ENCODE measurements at regions not wholly inside any gene's neighbourhood (a gene's known extent, or its start where the extent isn't known, plus 50 kb on each side); places are given as distances from the start of the nearest gene placed in this dataset.
"Not testable (repeated sequence)": the region's sequence is repeated elsewhere in the genome, so short reads cannot be mapped to it uniquely, and the experiment has no call there.

- Histone ChIP-seq H3K27ac (no peak overlapping the region), H3K36me3 (ENCODE audit: insufficient read depth, low read length) (no peaks in the 10 kb centered on the region), H3K4me3 (no peak overlapping the region), H3K9ac (ENCODE audit: insufficient read length) (no peak overlapping the region), H3K9me3 (ENCODE audit: low read depth, low read length) (0 out of 2 replicates have a peak, but pooled peaks cover 2% of the 10 kb centered on the region)
- DNase-seq (ENCODE audit: low read depth, low spot score) = no peak
- no peak for TF ChIP-seq EZH2 (IDR thresholded peaks at IDR 0.05)
- TF ChIP-seq FOXP2 (optimal IDR thresholded peaks at IDR 0.05; ENCODE audit: control extremely low read depth, extremely low read length, insufficient read depth) = no peak
- no peak for TF ChIP-seq POLR2AphosphoS5 (IDR thresholded peaks at IDR 0.05; ENCODE audit: borderline replicate concordance, low read depth, low read length)
These were observed 1320.1 kb upstream of the MIR17HG start for GRCh38 chr13:90027409-90027808.

- no peak for DNase-seq (ENCODE audit: low read depth, low spot score)
- Histone ChIP-seq H3K27ac (no peak overlapping the region), H3K36me3 (ENCODE audit: insufficient read depth, low read length) (no peaks in the 10 kb centered on the region), H3K4me3 (no peak overlapping the region), H3K9ac (ENCODE audit: insufficient read length) (no peak overlapping the region), H3K9me3 (ENCODE audit: low read depth, low read length) (0 out of 2 replicates have a peak, but pooled peaks cover 2% of the 10 kb centered on the region)
- no peak for TF ChIP-seq FOXP2 (optimal IDR thresholded peaks at IDR 0.05; ENCODE audit: control extremely low read depth, extremely low read length, insufficient read depth)
- TF ChIP-seq POLR2AphosphoS5 (IDR thresholded peaks at IDR 0.05; ENCODE audit: borderline replicate concordance, low read depth, low read length) = no peak
- TF ChIP-seq EZH2 (IDR thresholded peaks at IDR 0.05) = no peak
These were observed 1315.2 kb upstream of the MIR17HG start for GRCh38 chr13:90032313-90032712.

DNA sequence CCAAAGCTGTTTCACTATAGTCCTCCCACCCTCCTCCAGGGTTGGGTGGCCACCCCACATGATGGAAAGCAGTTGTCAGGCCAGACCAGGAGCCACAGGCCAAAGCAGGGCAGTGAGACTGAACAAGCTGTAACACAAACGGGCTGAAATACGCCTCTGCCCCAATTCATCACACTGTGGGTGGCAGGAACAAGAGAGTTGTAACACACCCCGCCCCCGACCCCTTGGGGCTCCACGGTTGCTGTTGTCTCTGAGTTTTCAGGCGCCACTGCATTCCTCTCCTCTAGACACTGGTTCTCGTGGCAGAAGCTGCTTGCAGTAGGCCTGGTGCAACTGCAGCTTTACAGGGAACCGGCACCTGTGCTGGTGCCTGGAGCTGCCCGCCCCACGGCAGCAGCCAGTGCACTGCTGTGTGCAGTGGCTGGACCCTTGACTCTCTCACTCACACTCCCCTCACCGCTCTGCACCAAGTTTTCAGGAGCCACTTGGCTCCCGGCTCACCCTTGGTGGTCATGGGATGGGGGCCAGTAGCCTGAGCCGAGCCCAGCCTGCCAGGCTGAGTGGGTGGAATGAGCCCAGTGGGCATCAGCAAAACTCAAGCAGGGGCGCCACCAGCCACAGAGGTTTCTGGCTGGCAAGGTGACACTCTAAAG is 1314.5 kb upstream of the MIR17HG start:
- no peak overlapping the region for H3K4me3 ChIP-seq
- no peaks in the 10 kb centered on the region for H3K36me3 ChIP-seq (ENCODE audit: insufficient read depth, low read length)
- TF ChIP-seq POLR2AphosphoS5 (IDR thresholded peaks at IDR 0.05; ENCODE audit: borderline replicate concordance, low read depth, low read length) = no peak
- no peak for TF ChIP-seq FOXP2 (optimal IDR thresholded peaks at IDR 0.05; ENCODE audit: control extremely low read depth, extremely low read length, insufficient read depth)
- TF ChIP-seq EZH2 (IDR thresholded peaks at IDR 0.05) = no peak
- no peak for DNase-seq (ENCODE audit: low read depth, low spot score)
- 0 out of 2 replicates have a peak, but pooled peaks cover 2% of the 10 kb centered on the region for H3K9me3 ChIP-seq (ENCODE audit: low read depth, low read length)
- no peak overlapping the region for H3K9ac ChIP-seq (ENCODE audit: insufficient read length)
- H3K27ac ChIP-seq = no peak overlapping the region

GRCh38 chr13:90039516-90039915 is 1308.0 kb upstream of the MIR17HG start:
- DNase-seq (ENCODE audit: low read depth, low spot score) = no peak
- no peaks in the 10 kb centered on the region for H3K36me3 ChIP-seq (ENCODE audit: insufficient read depth, low read length)
- TF ChIP-seq FOXP2 (optimal IDR thresholded peaks at IDR 0.05; ENCODE audit: control extremely low read depth, extremely low read length, insufficient read depth) (no peak), POLR2AphosphoS5 (IDR thresholded peaks at IDR 0.05; ENCODE audit: borderline replicate concordance, low read depth, low read length) (no peak), EZH2 (IDR thresholded peaks at IDR 0.05) (no peak)

DNA sequence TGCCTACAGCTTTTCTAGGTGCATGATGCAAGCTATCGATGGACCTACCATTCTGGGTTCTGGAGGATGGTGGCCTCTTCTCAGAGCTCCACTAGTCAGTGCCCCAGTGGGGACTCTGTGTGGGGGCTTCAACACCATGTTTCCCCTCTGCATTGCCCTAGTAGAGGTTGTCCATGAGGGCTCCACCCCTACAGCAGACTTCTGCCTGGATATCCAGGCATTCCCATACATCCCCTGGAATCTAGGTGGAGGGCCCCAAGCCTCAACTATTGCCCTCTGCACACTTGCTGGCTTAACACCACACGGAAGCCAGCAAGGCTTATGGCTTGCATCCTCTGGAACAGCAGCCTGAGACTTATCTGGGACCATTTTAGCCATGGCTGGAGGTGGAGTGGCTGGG is 1299.9 kb upstream of the MIR17HG start:
- no peak for DNase-seq (ENCODE audit: low read depth, low spot score)
- H3K9me3 ChIP-seq (ENCODE audit: low read depth, low read length) = 0 out of 2 replicates have a peak, but pooled peaks cover 6% of the 10 kb centered on the region
- no peak for TF ChIP-seq EZH2 (IDR thresholded peaks at IDR 0.05)
- H3K36me3 ChIP-seq (ENCODE audit: insufficient read depth, low read length) = no peaks in the 10 kb centered on the region
- H3K4me3 ChIP-seq = no peak overlapping the region
- H3K9ac ChIP-seq (ENCODE audit: insufficient read length) = no peak overlapping the region
- H3K27ac ChIP-seq = no peak overlapping the region

More at GRCh38 chr13:90039516-90039915, 1308.0 kb upstream of the MIR17HG start:
- H3K27ac ChIP-seq = no peak overlapping the region
- H3K4me3 ChIP-seq = no peak overlapping the region
- no peaks in the 10 kb centered on the region for H3K9me3 ChIP-seq (ENCODE audit: low read depth, low read length)
- no peak overlapping the region for H3K9ac ChIP-seq (ENCODE audit: insufficient read length)

DNA sequence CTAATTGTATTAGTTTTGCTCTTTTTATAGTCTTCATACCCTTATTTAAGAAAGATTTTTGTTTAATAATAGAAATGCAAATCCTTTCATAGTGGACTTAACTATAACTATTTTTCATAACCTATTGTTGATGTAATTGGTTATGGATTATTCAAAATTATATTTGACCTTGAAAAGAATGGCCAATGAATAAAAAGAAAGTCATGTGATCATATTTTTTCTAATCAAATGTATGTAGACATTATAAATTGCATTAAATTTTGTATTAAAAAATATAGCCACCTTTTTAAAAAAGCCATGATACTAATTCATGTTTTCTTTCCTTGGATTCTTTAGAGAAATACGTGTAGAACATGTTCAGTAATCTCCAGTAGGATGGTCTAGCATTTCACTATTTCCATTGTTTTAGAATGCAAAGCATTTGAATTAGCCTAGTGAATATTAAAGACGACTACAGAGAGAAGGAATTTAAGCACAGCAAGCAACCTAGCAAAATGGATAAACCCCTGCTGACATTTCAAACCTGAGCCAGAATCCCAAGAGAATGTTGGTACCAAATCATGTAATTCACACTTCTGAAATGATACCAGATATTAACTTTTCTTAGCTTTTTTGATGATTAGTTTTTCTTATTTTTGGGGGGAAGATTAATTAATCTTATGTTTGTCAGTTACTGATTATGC is 1297.4 kb upstream of the MIR17HG start:
- H3K9me3 ChIP-seq (ENCODE audit: low read depth, low read length) = 0 out of 2 replicates have a peak, but pooled peaks cover 6% of the 10 kb centered on the region
- DNase-seq (ENCODE audit: low read depth, low spot score) = no peak
- TF ChIP-seq FOXP2 (optimal IDR thresholded peaks at IDR 0.05; ENCODE audit: control extremely low read depth, extremely low read length, insufficient read depth) (no peak), EZH2 (IDR thresholded peaks at IDR 0.05) (no peak), POLR2AphosphoS5 (IDR thresholded peaks at IDR 0.05; ENCODE audit: borderline replicate concordance, low read depth, low read length) (no peak)
- H3K27ac ChIP-seq = no peak overlapping the region
- no peak overlapping the region for H3K4me3 ChIP-seq
- no peaks in the 10 kb centered on the region for H3K36me3 ChIP-seq (ENCODE audit: insufficient read depth, low read length)
- H3K9ac ChIP-seq (ENCODE audit: insufficient read length) = no peak overlapping the region

DNA sequence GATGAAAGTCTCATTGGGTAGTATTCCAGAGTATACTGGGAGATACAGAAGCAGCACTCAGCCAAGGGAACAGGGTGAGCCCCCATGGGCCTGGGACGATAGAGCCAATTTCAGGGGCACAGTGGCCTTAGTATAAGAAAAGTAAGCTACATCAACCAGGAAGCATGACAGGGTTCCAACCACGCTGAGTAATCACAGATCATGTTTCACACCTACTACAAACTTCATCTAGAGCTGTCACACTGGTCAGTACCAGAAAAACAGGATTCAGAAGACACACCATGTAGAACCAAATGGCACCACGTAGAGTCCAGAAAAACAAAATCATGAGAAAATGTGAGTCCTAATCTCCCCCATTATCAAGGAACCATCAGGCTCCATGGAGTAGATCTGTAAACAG is 1292.4 kb upstream of the MIR17HG start:
- Histone ChIP-seq H3K27ac (no peak overlapping the region), H3K9ac (ENCODE audit: insufficient read length) (no peak overlapping the region), H3K36me3 (ENCODE audit: insufficient read depth, low read length) (no peaks in the 10 kb centered on the region), H3K4me3 (no peak overlapping the region), H3K9me3 (ENCODE audit: low read depth, low read length) (no peaks in the 10 kb centered on the region)
- no peak for DNase-seq (ENCODE audit: low read depth, low spot score)
- no peak for TF ChIP-seq FOXP2 (optimal IDR thresholded peaks at IDR 0.05; ENCODE audit: control extremely low read depth, extremely low read length, insufficient read depth)
- no peak for TF ChIP-seq POLR2AphosphoS5 (IDR thresholded peaks at IDR 0.05; ENCODE audit: borderline replicate concordance, low read depth, low read length)
- no peak for TF ChIP-seq EZH2 (IDR thresholded peaks at IDR 0.05)

DNA sequence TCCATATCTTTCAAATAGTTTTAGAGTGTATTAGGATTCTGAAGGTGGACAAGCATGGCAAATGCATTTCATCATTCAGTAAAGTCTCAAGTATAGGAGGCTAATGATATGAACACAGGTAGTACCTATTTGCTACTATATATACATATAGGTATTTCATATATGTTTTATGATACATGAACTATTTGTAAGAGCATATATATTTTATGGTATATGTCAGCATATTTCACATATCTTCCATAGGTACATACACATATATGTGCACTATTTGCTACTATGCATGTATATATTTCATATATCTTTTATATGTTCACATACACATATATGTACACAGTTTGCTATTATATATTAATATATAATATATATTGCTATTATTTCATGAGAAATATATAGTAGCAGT is 1291.7 kb upstream of the MIR17HG start:
- TF ChIP-seq FOXP2 (optimal IDR thresholded peaks at IDR 0.05; ENCODE audit: control extremely low read depth, extremely low read length, insufficient read depth) (no peak), POLR2AphosphoS5 (IDR thresholded peaks at IDR 0.05; ENCODE audit: borderline replicate concordance, low read depth, low read length) (no peak), EZH2 (IDR thresholded peaks at IDR 0.05) (no peak)
- Histone ChIP-seq H3K9ac (ENCODE audit: insufficient read length) (no peak overlapping the region), H3K27ac (no peak overlapping the region), H3K9me3 (ENCODE audit: low read depth, low read length) (no peaks in the 10 kb centered on the region), H3K36me3 (ENCODE audit: insufficient read depth, low read length) (no peaks in the 10 kb centered on the region), H3K4me3 (no peak overlapping the region)
- no peak for DNase-seq (ENCODE audit: low read depth, low spot score)

GRCh38 chr13:90064226-90064625 is 1283.3 kb upstream of the MIR17HG start:
- H3K9me3 ChIP-seq (ENCODE audit: low read depth, low read length); H3K4me3 ChIP-seq; H3K9ac ChIP-seq (ENCODE audit: insufficient read length); H3K36me3 ChIP-seq (ENCODE audit: insufficient read depth, low read length); DNase-seq (ENCODE audit: low read depth, low spot score); H3K27ac ChIP-seq: not testable (repeated sequence)
